Endothelial cell (in vitro differentiated cells): ENCODE measurements at regions not wholly inside any gene's neighbourhood (a gene's known extent, or its start where the extent isn't known, plus 50 kb on each side); places are given as distances from the start of the nearest gene placed in this dataset.

Experiments
- DNase-seq: peaks from one replicate; pipeline ENCODE4 v3.0.0; 2021; ENCODE audit warnings: low spot score
- H3K27ac Mint-ChIP-seq: one replicate; pipeline ENCODE4 v1.8.0; 2021; ENCODE audit warnings: mixed read lengths, inconsistent platforms; ENCODE audit not compliant: unreplicated experiment
- H3K27me3 Mint-ChIP-seq: one replicate; pipeline ENCODE4 v1.8.0; 2021; ENCODE audit warnings: mild to moderate bottlenecking, moderate library complexity, mixed read lengths, inconsistent platforms; ENCODE audit not compliant: unreplicated experiment
- H3K36me3 Mint-ChIP-seq: one replicate; pipeline ENCODE4 v1.8.0; 2021; ENCODE audit warnings: mild to moderate bottlenecking, low read depth, mixed read lengths, inconsistent platforms; ENCODE audit not compliant: unreplicated experiment
- H3K4me1 Mint-ChIP-seq: one replicate; pipeline ENCODE4 v1.8.0; 2021; ENCODE audit warnings: mild to moderate bottlenecking, mixed read lengths, inconsistent platforms; ENCODE audit not compliant: unreplicated experiment
- H3K4me3 Mint-ChIP-seq: one replicate; pipeline ENCODE4 v1.8.0; 2021; ENCODE audit warnings: mild to moderate bottlenecking, mixed read lengths, inconsistent platforms; ENCODE audit not compliant: unreplicated experiment
- H3K9me3 Mint-ChIP-seq: one replicate; pipeline ENCODE4 v1.8.0; 2021; ENCODE audit warnings: mixed read lengths, inconsistent platforms; ENCODE audit not compliant: unreplicated experiment
- CTCF ChIP-seq: fragments of 200-600 bp; sonication (generic); IDR thresholded peaks from one replicate; pipeline ENCODE4 v1.5.0; 2021; ENCODE audit warnings: antibody characterized with exemption; ENCODE audit not compliant: unreplicated experiment

GRCh38 chr2:185215497-185215896 lies 523.1 kb upstream of the FSIP2 start:
- Mint-ChIP-seq H3K27ac (no peak overlapping the region), H3K27me3 (no peaks in the 10 kb centered on the region), H3K4me1 (peaks cover 5% of the 10 kb centered on the region), H3K9me3 (no peaks in the 10 kb centered on the region), H3K4me3 (no peak overlapping the region), H3K36me3 (no peaks in the 10 kb centered on the region)
- no peak for DNase-seq
- no peak for TF ChIP-seq CTCF

GRCh38 chr2:185219981-185220380 lies 518.6 kb upstream of the FSIP2 start:
- Mint-ChIP-seq H3K4me1 (peaks cover 5% of the 10 kb centered on the region), H3K27ac (no peak overlapping the region), H3K9me3 (no peaks in the 10 kb centered on the region), H3K27me3 (no peaks in the 10 kb centered on the region), H3K4me3 (no peak overlapping the region), H3K36me3 (no peaks in the 10 kb centered on the region)
- no peak for DNase-seq
- TF ChIP-seq CTCF: no peak

GRCh38 chr2:185222311-185222710 lies 516.3 kb upstream of the FSIP2 start:
- Mint-ChIP-seq H3K27me3 (no peaks in the 10 kb centered on the region), H3K9me3 (no peaks in the 10 kb centered on the region), H3K4me3 (no peak overlapping the region), H3K36me3 (no peaks in the 10 kb centered on the region), H3K27ac (no peak overlapping the region), H3K4me1 (peaks cover 5% of the 10 kb centered on the region)
- no peak for TF ChIP-seq CTCF
- DNase-seq: no peak

- H3K27ac Mint-ChIP-seq: no peak overlapping the region
- no peaks in the 10 kb centered on the region for H3K9me3 Mint-ChIP-seq
Measured at GRCh38 chr2:185227391-185227790, 511.2 kb upstream of the FSIP2 start.

DNA sequence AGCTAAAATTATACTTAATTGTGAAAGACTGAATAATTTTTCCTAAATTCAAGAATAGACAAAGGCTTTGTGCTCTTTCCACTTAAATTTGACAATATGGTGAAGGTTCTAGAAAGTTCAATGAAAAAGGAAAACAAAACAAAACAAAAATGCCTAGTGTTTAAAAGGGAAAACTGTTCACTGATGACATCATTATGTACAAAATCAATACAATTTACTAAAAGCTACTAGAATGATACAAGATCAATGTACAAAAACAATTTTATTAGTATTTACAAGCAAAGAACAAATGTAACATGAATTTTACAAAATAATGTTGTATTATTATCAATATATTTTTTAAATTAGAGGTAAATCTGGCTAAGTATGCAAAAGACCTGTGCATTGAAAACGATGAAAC lies 499.1 kb upstream of the FSIP2 start:
- H3K36me3 Mint-ChIP-seq: no peaks in the 10 kb centered on the region
- H3K27ac Mint-ChIP-seq: no peak overlapping the region
- H3K9me3 Mint-ChIP-seq: no peaks in the 10 kb centered on the region
- no peak overlapping the region for H3K4me3 Mint-ChIP-seq
- no peaks in the 10 kb centered on the region for H3K27me3 Mint-ChIP-seq
- H3K4me1 Mint-ChIP-seq: no peaks in the 10 kb centered on the region
- TF ChIP-seq CTCF: no peak
- DNase-seq: no peak

More at GRCh38 chr2:185227391-185227790, 511.2 kb upstream of the FSIP2 start:
- H3K4me3 Mint-ChIP-seq: no peak overlapping the region
- H3K4me1 Mint-ChIP-seq: no peaks in the 10 kb centered on the region
- H3K27me3 Mint-ChIP-seq: no peaks in the 10 kb centered on the region
- no peaks in the 10 kb centered on the region for H3K36me3 Mint-ChIP-seq
- DNase-seq: no peak
- no peak for TF ChIP-seq CTCF
